HepG2 (cell line): ENCODE measurements at regions not wholly inside any gene's neighbourhood (a gene's known extent, or its start where the extent isn't known, plus 50 kb on each side); places are given as distances from the start of the nearest gene placed in this dataset.

ENCODE experiments used
- CBFB ChIP-seq: sonication (generic); formaldehyde crosslinking; IDR thresholded peaks from 2 replicates; pipeline ENCODE4 v1.4.0; 2020; ENCODE audit warnings: missing genetic modification reagents
- EZH2 ChIP-seq: conservative IDR thresholded peaks from 2 replicates; pipeline ENCODE4 v1.6.1; 2012; ENCODE audit warnings: mild to moderate bottlenecking, low read depth, low read length, moderate library complexity
- IRF1 ChIP-seq: sonication (generic); formaldehyde crosslinking; IDR thresholded peaks from 2 replicates; pipeline ENCODE4 v1.4.0; 2020; ENCODE audit warnings: low read depth, mild to moderate bottlenecking, missing genetic modification reagents
- POLR2AphosphoS5 ChIP-seq: IDR thresholded peaks from 2 replicates; pipeline ENCODE4 v1.6.1; 2012; ENCODE audit warnings: low read depth, low read length
- ZBTB44 ChIP-seq: sonication (generic); formaldehyde crosslinking; IDR thresholded peaks from 2 replicates; pipeline ENCODE4 v1.4.0; 2020; ENCODE audit warnings: missing genetic modification reagents

GRCh38 chr7:119408596-119408995 lies 864.4 kb upstream of the KCND2 start:
- TF ChIP-seq ZBTB44 (CRISPR knock-in tag), result no peak
- TF ChIP-seq CBFB (CRISPR knock-in tag), result no peak
- TF ChIP-seq EZH2, result no peak
- TF ChIP-seq IRF1 (CRISPR knock-in tag), result no peak
- TF ChIP-seq POLR2AphosphoS5, result no peak
